Ascending aorta (tissue), 2 donors: ENCODE measurements at regions not wholly inside any gene's neighbourhood (a gene's known extent, or its start where the extent isn't known, plus 50 kb on each side); places are given as distances from the start of the nearest gene placed in this dataset.

ENCODE experiments used
- DNase-seq, 2 donors: peaks; one replicate each; pipeline ENCODE4 v3.0.0-alpha.2; 2019; ENCODE audit warnings: low spot score in 2 of 2
- H3K27ac ChIP-seq, 2 donors: fragments of 200-600 bp; sonication (generic); one replicate each; pipeline ENCODE4 v1.5.1; 2016 to 2017; ENCODE audit warnings: mild to moderate bottlenecking in 1 of 2
- H3K27me3 ChIP-seq: fragments of 200-600 bp; sonication (generic); one replicate; pipeline ENCODE4 v1.5.1; 2017
- H3K36me3 ChIP-seq, 2 donors: fragments of 200-600 bp; sonication (generic); one replicate each; pipeline ENCODE4 v1.5.1; 2016
- H3K4me1 ChIP-seq, 2 donors: fragments of 200-600 bp; sonication (generic); one replicate each; pipeline ENCODE4 v1.5.1; 2016 to 2017; ENCODE audit warnings: mild to moderate bottlenecking in 1 of 2
- H3K4me3 ChIP-seq, 2 donors: fragments of 200-600 bp; sonication (generic); one replicate each; pipeline ENCODE4 v1.5.1; 2016 to 2017; ENCODE audit warnings: mild to moderate bottlenecking in 1 of 2
- H3K9me3 ChIP-seq, 2 donors: fragments of 200-600 bp; sonication (generic); one replicate each; pipeline ENCODE4 v1.5.1; 2016
- CTCF ChIP-seq, 3 experiments: fragments of 200-600 bp in 2 of 3; fragments of 450-650 bp in 1 of 3; sonication (generic) in 2 of 3; IDR thresholded peaks; one replicate each; pipeline ENCODE4 v1.5.1; 2016 to 2019; ENCODE audit warnings: antibody characterized with exemption in 3 of 3, mild to moderate bottlenecking in 1 of 3, moderate library complexity in 1 of 3
- intact Hi-C: fragments of 100-400 bp; cut with DNase I; formaldehyde crosslinking; loops from one replicate; pipeline ENCODE4 v1.15.1; 2023

- no peaks in the 10 kb centered on the region for H3K36me3 ChIP-seq
- intact Hi-C loops, result no loop called here
- H3K27me3 ChIP-seq, result no peaks in the 10 kb centered on the region
- no peak overlapping the region for H3K27ac ChIP-seq
- TF ChIP-seq CTCF (IDR thresholded peaks at IDR 0.05), result no peak
- H3K4me1 ChIP-seq, result no peaks in the 10 kb centered on the region
- DNase-seq, result no peak
- H3K4me3 ChIP-seq, result no peak overlapping the region
- H3K9me3 ChIP-seq, result no peaks in the 10 kb centered on the region
These were observed 102.9 kb upstream of the TOX3 start for GRCh38 chr16:52649870-52650269.

- intact Hi-C loops, result no loop called here
- no peak for DNase-seq
- Histone ChIP-seq H3K9me3 (no peaks in the 10 kb centered on the region), H3K4me3 (no peak overlapping the region), H3K36me3 (no peaks in the 10 kb centered on the region), H3K4me1 (no peaks in the 10 kb centered on the region), H3K27ac (no peak overlapping the region), H3K27me3 (no peaks in the 10 kb centered on the region)
- no peak for TF ChIP-seq CTCF (IDR thresholded peaks at IDR 0.05)
These were observed 100.6 kb upstream of the TOX3 start for GRCh38 chr16:52647588-52647987.

GRCh38 chr16:52643006-52643405 is 96.1 kb upstream of the TOX3 start:
- Histone ChIP-seq H3K27me3 (no peaks in the 10 kb centered on the region), H3K27ac (no peak overlapping the region), H3K9me3 (no peaks in the 10 kb centered on the region), H3K36me3 (no peaks in the 10 kb centered on the region), H3K4me3 (no peak overlapping the region), H3K4me1 (no peaks in the 10 kb centered on the region)
- no peak for DNase-seq
- intact Hi-C loops, result no loop called here
- TF ChIP-seq CTCF (IDR thresholded peaks at IDR 0.05), result no peak

- H3K36me3 ChIP-seq, result no peaks in the 10 kb centered on the region
- H3K4me3 ChIP-seq, result no peak overlapping the region
- H3K27ac ChIP-seq, result no peak overlapping the region
- no peak for TF ChIP-seq CTCF (IDR thresholded peaks at IDR 0.05)
- no peaks in the 10 kb centered on the region for H3K9me3 ChIP-seq
- intact Hi-C loops, result no loop called here
- no peaks in the 10 kb centered on the region for H3K27me3 ChIP-seq
- no peak for DNase-seq
- no peaks in the 10 kb centered on the region for H3K4me1 ChIP-seq
These were observed 87.6 kb upstream of the TOX3 start for GRCh38 chr16:52634528-52634927.

- H3K27me3 ChIP-seq, result no peaks in the 10 kb centered on the region
- intact Hi-C loops, result no loop called here
- H3K27ac ChIP-seq, result no peak overlapping the region
- no peaks in the 10 kb centered on the region for H3K36me3 ChIP-seq
- no peaks in the 10 kb centered on the region for H3K4me1 ChIP-seq
- no peaks in the 10 kb centered on the region for H3K9me3 ChIP-seq
- TF ChIP-seq CTCF (IDR thresholded peaks at IDR 0.05), result no peak
- H3K4me3 ChIP-seq, result no peak overlapping the region
- no peak for DNase-seq
These were observed 87.2 kb upstream of the TOX3 start for GRCh38 chr16:52634104-52634503.

GRCh38 chr16:52633230-52633629 is 86.3 kb upstream of the TOX3 start:
- no peak for TF ChIP-seq CTCF (IDR thresholded peaks at IDR 0.05)
- no peaks in the 10 kb centered on the region for H3K9me3 ChIP-seq
- intact Hi-C loops, result no loop called here
- no peaks in the 10 kb centered on the region for H3K4me1 ChIP-seq
- no peaks in the 10 kb centered on the region for H3K27me3 ChIP-seq
- no peak overlapping the region for H3K4me3 ChIP-seq
- DNase-seq, result no peak
- H3K36me3 ChIP-seq, result no peaks in the 10 kb centered on the region
- H3K27ac ChIP-seq, result no peak overlapping the region
